Embryonic facial prominence (tissue), 1 donor: ENCODE measurements at regions not wholly inside any gene's neighbourhood (a gene's known extent, or its start where the extent isn't known, plus 50 kb on each side); places are given as distances from the start of the nearest gene placed in this dataset.

Experiments
- DNase-seq: peaks from one replicate; pipeline ENCODE4 v3.0.0-alpha.2; 2016; ENCODE audit errors: extremely low spot score

- no peak for DNase-seq
Measured at GRCh38 chr4:164484551-164484950, 269.4 kb upstream of the SMIM31 start.

- DNase-seq: no peak
Measured at GRCh38 chr4:164485136-164485535, 268.8 kb upstream of the SMIM31 start.

GRCh38 chr4:164488114-164488513 is 265.8 kb upstream of the SMIM31 start:
- no peak for DNase-seq

GRCh38 chr4:164501074-164501473 is 252.9 kb upstream of the SMIM31 start:
- DNase-seq: no peak

- no peak for DNase-seq
Measured at GRCh38 chr4:164503874-164504273, 250.1 kb upstream of the SMIM31 start.

GRCh38 chr4:164508097-164508496 is 245.8 kb upstream of the SMIM31 start:
- no peak for DNase-seq

GRCh38 chr4:164508771-164509170 is 245.2 kb upstream of the SMIM31 start:
- no peak for DNase-seq

GRCh38 chr4:164509951-164510350 is 244.0 kb upstream of the SMIM31 start:
- no peak for DNase-seq

- DNase-seq: no peak
Measured at GRCh38 chr4:164512124-164512523, 241.8 kb upstream of the SMIM31 start.

- no peak for DNase-seq
Measured at GRCh38 chr4:164514765-164515164, 239.2 kb upstream of the SMIM31 start.

- no peak for DNase-seq
Measured at GRCh38 chr4:164524789-164525188, 229.1 kb upstream of the SMIM31 start.

- no peak for DNase-seq
Measured at GRCh38 chr4:164526933-164527583, 226.9 kb upstream of the SMIM31 start.

- DNase-seq: no peak
Measured at GRCh38 chr4:164529058-164529457, 224.9 kb upstream of the SMIM31 start.

GRCh38 chr4:164529486-164529885 is 224.4 kb upstream of the SMIM31 start:
- no peak for DNase-seq

- DNase-seq: no peak
Measured at GRCh38 chr4:164531336-164531735, 222.6 kb upstream of the SMIM31 start.

- DNase-seq: no peak
Measured at GRCh38 chr4:164536814-164537213, 217.1 kb upstream of the SMIM31 start.

- no peak for DNase-seq
Measured at GRCh38 chr4:164538097-164538496, 215.8 kb upstream of the SMIM31 start.

- DNase-seq: no peak
Measured at GRCh38 chr4:164540987-164541386, 212.9 kb upstream of the SMIM31 start.

- no peak for DNase-seq
Measured at GRCh38 chr4:164542431-164542830, 211.5 kb upstream of the SMIM31 start.

GRCh38 chr4:164550989-164551712 is 202.8 kb upstream of the SMIM31 start:
- no peak for DNase-seq

GRCh38 chr4:164551713-164552040 is 202.3 kb upstream of the SMIM31 start:
- DNase-seq: no peak

- DNase-seq: no peak
Measured at GRCh38 chr4:164571593-164572390, 182.1 kb upstream of the SMIM31 start.

- DNase-seq: no peak
Measured at GRCh38 chr4:164572877-164573279, 181.1 kb upstream of the SMIM31 start.
